OCI-M2 (cell line): ENCODE measurements at regions not wholly inside any gene's neighbourhood (a gene's known extent, or its start where the extent isn't known, plus 50 kb on each side); places are given as distances from the start of the nearest gene placed in this dataset.
"Not testable (repeated sequence)": the region's sequence is repeated elsewhere in the genome, so short reads cannot be mapped to it uniquely, and the experiment has no call there.

Experiments
- DNase-seq: peaks from one replicate; lab custom pipeline; 2025; ENCODE audit not compliant: unreplicated experiment; lab: John Stamatoyannopoulos, UW

DNA sequence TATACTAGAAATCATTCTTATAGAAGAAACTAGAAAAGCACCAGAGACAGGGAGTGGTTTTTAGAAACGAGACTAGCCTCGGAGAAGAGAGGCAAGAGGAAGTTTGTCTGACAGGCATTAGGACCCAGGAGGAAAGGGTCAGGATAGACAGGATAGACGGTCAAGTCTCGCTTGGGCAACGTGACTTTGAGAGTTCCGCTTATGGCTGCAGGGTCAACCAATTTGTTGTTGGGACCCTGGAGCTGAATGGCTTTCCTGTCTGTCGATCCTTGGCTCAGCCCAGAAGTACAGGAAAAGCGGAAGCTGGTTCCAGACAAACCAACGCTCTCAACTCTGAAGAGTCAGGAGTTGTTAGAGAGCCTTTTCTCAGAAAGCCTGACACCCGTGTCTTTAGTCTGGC, 191.2 kb downstream of the FZD1 start:
- DNase-seq: no peak

DNA sequence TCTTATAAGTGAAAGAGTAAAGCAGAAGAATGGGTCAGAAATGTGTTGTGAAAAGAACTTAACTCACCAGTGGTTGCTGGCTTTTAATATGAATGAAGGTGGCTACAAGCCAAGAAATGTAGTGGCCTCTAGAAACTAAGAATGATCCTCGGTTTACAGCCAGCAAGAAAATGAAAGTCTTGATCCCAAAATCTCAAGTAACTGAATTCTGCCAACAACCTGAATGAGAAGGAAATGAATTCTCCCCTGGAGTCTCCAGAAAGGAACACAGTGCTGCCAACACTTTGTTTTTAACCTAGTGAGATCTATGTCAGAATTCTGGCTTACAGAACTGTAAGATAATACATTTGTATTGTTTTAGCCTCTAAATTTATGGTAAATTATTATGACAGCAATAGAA, 193.0 kb downstream of the FZD1 start:
- no peak for DNase-seq

DNA sequence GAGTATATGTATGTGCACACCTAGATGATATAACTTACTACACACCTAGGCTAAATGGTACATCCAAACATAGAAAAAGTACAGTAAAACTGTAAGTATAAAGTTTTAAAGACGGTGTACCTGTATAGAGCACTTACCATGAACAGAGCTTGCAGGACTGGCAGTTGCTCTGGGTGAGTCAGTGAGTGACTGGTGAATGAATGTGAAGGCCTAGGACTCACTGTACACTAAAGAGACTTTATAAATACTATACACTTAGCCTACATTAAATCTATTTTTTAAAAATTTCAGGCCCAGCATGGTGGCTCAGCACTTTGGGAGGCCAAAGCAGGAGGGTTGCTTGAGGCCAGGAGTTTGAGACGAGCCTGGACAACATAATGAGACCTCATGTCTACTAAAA, 195.3 kb downstream of the FZD1 start:
- no peak for DNase-seq

DNA sequence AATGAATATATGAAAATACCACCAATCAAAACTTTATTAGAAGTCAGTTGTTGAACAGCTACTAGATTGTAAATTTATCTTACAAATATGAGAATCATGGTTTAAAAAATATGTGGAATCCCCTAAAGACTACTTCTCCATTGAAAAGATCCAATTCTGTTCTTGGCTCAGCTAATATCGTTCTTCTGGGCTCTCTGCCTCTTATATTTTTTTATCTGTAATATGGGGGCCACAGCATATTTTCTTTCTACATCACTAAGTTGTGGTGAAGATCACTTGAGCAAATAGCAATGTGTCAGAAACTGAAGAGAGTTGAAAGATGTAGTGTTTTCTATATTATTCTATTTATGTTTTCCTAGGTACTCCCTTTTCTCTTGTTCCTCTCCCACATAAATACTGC, 198.1 kb downstream of the FZD1 start:
- DNase-seq: no peak

DNA sequence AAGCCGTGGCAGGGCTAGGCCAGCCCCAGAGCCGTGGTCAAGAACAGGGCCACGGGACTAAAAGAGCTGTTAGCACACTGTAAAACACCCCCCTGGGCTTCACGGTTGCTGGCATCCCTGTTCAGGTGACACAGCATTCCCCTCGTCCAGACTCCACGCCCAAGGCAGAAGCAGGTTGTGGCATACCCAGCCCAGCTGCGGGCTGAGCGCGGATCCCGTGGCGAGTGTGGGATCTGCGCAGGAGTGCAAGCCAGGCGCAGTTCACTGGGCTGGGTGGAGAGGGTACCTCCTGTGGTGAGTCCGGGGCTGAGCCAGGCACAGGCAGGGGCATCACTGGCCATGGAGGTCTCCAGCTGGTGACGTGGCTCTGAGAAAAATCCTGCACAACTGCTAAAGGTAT, 199.1 kb downstream of the FZD1 start:
- no peak for DNase-seq

DNA sequence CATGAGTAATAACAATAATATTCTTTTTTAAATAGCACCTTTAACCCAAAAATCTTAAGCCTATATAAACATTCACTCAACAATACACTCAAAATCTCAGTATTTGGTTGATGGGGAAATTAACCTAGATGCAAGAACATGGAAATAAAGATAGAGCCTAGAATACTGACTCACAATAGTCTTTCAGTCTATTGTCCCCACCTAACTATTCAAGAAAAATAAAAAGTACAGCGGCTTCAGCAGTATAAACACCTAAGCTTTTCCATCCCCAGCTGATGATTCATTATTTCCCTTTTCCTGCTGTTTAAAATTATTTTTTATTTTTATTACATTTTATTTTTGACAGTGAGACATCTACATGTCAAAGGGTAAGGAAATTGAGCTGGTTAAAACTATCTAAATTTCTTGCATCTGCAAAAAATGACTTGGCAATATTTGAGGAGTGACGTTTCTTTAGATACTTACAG, 201.4 kb downstream of the FZD1 start:
- DNase-seq: no peak

DNA sequence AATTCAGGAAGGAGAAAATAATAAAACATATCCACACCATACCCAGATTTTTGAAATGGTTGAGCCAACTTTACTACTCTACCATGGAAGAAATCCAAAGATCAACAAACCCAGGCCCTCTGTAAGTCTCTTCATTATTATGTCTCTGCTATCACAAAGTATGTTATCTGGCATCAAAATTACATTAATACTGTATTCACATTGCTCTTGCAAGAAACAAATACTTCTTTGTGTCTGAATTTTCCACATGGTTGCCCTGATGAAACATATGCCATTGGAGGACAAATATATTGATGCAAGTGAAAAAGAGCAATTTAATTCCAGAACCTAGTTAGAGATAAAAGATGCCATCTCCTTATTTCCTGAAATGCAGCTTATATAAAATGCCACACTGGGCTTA, 204.0 kb downstream of the FZD1 start:
- no peak for DNase-seq

DNA sequence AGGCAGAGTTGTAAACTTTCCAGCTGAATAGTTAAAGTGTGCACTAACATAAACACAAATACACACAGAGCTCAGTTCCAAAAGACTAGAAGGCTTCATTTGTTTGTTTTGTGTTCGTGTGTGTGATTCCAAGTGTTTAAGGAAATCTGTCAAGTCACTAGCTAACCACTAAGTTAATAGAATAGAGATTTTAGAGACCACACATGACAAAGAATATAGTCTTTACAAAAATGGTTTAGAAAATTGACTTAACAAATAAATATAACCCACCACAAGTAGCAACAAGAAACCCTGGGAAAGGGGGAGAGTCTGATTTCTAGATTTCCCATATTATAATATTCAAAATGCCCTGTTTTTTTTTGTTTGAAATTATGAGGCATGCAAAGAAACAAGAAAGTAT, 209.4 kb downstream of the FZD1 start:
- no peak for DNase-seq

DNA sequence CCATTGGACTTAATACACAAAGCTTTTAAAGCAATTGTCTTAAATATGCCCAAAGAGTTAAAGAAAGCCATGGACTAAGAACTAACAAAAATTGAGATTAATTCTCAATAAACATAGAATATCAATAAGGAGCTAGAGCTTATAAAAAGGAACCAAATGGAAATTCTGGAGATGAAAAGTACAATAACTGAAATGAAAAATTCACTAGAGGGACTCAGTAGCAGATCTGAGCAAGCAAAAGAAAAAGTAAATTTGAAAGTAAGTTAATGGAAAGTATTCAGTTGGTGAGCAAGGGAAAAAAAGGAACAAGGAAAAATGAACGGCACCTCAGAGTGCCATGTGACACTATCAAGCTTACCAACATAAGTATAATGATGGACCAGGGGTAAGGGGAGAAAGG, 209.8 kb downstream of the FZD1 start:
- DNase-seq: no peak

DNA sequence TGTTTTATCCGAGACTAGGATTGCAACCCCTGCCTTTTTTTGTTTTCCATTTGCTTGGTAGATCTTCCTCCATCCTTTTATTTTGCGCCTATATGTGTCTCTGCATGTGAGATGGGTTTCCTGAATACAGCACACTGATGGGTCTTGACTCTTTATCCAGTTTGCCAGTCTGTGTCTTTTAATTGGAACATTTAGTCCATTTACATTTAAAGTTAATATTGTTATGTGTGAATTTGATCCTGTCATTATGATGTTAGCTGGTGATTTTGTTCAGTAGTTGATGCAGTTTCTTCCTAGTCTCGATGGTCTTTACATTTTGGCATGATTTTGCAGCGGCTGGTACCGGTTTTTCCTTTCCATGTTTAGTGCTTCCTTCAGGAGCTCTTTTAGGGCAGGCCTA, 216.2 kb downstream of the FZD1 start:
- not testable (repeated sequence) for DNase-seq

DNA sequence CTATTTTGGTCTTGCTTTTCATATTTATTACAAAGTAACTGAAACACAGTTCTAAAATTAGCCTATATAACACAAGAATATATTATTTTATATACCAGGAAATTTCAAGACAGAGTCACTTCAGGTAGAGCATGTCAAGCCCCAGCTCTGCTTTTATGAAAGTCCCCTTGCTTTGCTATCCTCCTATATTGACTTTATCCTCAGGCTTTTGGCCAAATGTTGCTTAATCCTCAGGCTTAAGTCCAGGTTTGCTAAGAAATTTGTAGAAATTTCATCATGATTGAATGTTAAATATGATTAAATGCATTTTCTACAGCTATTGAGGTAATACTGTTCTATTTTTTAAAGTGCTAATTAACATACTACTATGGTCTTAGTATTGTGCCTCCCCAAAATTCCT, 227.6 kb downstream of the FZD1 start:
- no peak for DNase-seq

DNA sequence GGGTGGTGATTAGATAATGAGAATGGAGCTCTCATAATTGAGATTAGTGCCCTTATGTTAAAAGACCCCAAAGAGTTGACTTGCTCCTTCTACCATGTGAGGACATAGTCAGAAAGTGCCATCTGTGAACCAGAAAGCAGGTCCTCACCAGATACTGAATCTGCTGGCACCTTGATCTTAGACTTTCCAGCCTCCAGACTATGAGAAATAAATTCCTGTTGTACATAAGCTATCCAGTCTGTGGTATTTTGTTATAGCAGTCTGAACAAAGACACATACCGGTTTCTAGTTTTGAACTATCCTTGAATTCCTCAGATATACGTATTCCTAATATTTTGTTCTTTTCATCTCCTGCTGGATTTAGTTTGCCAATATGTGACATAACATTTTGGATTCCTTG, 228.1 kb downstream of the FZD1 start:
- DNase-seq: no peak

DNA sequence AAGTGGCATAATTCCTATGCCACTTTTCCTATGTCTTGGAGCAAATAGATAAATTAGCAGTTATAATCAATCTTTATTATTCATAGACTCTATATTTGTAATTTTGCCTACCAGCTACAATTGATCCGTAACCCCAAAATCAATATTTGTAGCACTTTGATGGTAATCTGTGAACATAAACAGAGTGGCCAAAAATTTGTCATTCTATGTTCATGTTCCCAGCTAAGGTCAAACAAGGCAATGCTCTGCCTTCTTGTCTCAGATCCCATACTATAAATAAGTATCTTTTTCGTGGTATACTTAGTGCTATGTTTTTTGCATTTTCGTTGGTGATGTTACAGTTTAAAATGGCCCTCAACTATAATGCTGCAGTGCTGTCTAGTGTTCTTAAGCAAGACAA, 228.5 kb downstream of the FZD1 start:
- DNase-seq: no peak

DNA sequence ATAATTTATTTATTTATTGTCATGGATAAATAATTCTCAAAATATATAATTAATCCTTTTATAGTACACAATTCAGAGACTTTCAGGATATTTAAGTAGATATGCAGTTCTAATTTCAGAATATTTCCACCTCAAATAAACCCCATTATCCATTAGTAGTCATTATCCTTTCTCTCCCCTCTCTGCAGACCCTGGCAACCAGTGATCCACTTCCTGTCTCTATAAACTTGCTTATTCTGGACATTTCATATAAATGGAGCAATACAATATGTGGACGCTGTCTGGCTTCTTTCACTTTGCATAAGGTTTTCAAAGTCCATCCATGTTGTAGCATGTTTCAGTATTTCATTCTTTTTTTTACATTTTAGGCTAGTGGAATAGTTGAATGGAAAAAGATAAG, 230.2 kb downstream of the FZD1 start:
- DNase-seq: no peak

DNA sequence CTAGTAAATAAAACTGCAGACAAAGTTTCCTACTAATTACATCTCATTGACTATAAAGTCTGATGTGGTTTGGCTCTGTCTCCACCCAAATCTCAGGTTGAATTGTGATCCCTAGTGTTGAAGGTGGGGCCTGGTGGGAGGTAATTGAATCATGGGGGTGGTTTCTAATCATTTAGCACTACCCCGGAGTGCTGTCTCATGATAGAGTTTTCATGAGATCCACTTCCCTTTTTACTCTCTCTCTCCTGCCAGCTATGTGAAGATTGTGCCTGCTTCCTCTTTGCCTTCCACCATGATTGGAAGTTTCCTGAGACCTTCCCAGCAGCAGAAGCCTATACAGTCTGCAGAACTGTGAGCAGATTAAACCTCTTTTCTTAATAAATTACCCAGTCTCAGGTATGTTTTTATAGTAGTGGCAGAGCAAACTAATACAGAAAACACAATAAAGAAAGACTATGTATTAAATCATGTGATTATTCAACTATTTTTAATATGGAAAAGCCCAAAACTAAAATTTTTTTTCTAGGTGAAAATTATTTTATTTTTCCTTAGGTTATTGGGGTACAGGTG, 232.1 kb downstream of the FZD1 start:
- no peak for DNase-seq

DNA sequence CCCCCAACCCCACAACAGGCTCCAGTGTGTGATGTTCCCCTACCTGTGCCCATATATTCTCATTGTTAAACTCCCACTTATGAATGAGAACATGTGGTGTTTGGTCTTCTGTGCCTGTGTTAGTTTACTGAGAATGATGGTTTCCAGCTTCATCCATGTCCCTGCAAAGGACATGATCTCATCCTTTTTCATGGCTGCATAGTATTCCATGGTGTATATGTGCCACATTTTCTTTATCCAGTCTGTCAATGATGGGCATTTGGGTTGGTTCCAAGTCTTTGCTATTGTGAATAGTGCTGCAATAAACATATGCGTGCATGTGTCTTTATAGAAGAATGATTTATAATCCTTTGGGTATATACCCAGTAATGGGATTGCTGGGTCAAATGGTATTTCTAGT, 233.0 kb downstream of the FZD1 start:
- DNase-seq: not testable (repeated sequence)

DNA sequence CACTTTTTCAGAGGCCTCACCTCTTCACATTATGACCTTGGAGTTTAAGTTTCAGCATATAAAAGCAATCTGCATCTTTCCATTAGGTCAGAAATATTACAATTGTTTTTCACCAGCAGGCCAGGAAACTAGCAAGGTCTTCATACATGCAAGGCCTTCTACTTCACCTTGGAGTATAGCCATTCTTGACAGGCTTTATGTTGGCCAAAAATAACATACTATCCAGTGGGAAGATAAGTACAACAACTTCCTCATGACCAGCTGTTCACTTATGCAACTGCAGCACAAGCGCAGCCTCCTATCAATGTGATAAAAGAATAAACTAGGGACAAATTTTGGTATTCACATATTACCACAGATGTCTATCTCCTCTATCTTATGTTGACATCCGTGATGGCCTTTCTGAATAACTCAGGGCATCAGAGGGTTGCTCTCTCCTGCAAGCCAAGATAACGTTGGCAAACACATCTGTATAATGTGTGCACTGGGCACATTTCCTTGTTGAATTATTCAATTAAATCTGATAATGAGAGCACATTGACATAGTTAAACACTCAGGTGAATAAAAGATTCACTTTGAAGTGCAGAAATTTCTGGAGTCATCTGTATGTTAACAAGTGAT, 239.8 kb downstream of the FZD1 start:
- no peak for DNase-seq

DNA sequence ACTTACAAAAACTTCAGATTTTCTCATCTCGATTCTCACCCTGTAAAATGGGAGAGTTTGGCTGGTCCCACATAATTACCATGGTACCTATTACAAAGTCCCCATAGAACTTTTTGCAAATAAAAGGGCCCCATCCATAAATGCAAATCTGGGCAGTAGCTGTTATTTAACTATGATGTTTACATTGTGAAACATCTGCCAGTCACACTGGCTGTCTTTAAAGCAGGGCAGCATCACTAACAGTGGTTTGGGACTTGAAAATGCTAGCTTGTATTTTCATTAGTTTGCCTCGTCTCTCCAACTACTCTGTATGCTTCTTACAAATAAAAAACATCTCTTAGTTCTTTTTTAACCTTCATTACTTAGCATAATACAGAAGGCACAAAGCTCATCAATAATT, 240.7 kb downstream of the FZD1 start:
- DNase-seq: no peak

DNA sequence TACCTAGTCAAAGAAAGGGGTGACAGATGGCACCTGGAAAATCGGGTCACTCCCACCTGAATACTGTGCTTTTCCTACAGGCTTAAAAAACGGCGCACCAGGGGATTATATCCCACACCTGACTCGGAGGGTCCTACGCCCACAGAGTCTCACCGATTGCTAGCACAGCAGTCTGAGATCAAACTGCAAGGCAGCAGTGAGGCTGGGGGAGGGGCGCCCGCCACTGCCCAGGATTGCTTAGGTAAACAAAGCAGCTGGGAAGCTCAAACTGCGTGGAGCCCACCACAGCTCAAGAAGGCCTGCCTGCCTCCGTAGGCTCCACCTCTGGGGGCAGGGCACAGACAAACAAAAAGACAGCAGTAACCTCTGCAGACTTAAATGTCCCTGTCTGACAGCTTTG, 242.7 kb downstream of the FZD1 start:
- not testable (repeated sequence) for DNase-seq

DNA sequence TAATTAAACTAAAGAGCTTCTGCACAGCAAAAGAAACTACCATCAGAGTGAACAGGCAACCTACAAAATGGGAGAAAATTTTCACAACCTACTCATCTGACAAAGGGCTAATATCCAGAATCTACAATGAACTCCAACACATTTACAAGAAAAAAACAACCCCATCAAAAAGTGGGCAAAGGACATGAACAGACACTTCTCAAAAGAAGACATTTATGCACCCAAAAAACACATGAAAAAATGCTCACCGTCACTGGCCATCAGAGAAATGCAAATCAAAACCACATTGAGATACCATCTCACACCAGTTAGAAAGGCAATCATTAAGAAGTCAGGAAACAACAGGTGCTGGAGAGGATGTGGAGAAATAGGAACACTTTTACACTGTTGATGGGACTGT, 247.6 kb downstream of the FZD1 start:
- DNase-seq: not testable (repeated sequence)

DNA sequence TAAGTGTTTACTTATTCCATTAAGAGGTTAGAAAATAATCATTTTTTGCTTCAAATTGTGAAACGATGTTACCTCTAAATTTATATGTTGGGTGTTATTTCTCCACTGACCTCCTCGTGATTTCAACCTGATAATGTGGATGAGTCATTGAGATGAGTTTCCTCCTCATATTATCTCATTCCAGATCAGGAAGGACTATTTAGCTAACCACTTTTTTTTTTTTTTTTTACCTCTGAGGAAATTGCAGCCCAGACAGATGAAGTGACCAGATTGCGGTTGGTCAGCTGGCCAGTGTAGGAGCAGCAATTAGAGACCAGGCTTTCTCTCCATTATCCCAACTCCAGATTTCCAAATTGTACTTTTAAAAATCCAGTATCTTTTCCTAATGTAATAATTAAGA, 248.7 kb downstream of the FZD1 start:
- no peak for DNase-seq

DNA sequence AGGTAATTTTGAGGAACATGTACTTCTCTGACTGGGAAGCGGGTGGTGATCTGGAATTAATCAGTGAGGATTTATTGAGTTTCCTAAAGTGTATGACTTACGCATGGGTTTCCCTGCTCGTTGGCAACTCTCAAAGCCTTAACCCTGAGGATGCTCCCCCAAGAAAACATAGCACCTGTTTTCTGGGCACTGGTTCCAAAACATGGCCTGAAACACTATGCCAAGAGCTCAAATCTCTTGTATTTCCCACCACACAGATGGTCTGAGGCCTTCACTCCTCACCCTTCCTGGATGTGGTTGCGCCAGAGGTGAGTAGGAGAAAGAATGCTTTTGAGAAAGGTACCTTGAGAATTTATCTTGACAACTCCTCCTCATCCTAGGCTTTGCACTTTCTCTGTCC, 250.4 kb downstream of the FZD1 start:
- no peak for DNase-seq

DNA sequence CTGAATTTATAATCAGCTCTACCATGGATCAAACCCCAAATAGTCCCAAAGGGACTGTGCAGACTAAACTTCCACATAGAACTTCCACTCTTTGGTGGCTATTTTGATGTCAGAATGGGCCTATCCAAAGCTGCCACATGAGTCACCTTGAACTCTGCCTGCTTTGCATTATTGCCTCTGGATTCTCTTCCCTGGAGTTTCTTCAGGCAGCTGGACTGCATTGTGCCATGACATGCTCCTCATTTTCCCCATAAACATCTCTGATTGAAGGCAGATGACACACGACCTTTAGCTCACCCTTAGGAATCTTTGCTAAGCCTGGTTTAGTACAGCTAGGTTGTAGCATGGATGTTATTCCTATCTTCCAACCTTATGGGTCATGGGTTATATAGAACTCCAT, 251.7 kb downstream of the FZD1 start:
- DNase-seq: no peak
